ENCODE measurements at regions not wholly inside any gene's neighbourhood (a gene's known extent, or its start where the extent isn't known, plus 50 kb on each side); places are given as distances from the start of the nearest gene placed in this dataset.

DNA sequence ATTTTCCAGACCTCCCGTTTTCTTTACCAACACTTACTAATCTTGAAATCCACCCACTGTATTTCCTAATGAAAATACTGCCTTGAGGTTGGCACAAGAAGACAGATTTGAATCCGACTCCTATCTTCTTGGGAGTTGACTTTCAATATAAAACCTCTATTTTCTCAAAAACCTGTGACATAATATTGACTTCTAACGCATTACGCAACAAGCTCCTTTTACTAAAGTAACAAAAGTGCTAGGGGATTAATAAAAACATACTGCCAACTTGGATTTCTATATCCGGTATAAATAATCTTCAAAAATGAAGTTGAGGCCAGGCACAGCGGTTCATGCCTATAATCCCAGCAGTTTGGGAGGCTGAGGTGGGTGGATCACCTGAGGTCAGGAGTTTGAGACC is 382.0 kb downstream of the PREX1 start:
- TF ChIP-seq, protein P1, sequence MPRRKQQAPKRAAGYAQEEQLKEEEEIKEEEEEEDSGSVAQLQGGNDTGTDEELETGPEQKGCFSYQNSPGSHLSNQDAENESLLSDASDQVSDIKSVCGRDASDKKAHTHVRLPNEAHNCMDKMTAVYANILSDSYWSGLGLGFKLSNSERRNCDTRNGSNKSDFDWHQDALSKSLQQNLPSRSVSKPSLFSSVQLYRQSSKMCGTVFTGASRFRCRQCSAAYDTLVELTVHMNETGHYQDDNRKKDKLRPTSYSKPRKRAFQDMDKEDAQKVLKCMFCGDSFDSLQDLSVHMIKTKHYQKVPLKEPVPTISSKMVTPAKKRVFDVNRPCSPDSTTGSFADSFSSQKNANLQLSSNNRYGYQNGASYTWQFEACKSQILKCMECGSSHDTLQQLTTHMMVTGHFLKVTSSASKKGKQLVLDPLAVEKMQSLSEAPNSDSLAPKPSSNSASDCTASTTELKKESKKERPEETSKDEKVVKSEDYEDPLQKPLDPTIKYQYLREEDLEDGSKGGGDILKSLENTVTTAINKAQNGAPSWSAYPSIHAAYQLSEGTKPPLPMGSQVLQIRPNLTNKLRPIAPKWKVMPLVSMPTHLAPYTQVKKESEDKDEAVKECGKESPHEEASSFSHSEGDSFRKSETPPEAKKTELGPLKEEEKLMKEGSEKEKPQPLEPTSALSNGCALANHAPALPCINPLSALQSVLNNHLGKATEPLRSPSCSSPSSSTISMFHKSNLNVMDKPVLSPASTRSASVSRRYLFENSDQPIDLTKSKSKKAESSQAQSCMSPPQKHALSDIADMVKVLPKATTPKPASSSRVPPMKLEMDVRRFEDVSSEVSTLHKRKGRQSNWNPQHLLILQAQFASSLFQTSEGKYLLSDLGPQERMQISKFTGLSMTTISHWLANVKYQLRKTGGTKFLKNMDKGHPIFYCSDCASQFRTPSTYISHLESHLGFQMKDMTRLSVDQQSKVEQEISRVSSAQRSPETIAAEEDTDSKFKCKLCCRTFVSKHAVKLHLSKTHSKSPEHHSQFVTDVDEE (CRISPR knock-in tag; IDR thresholded peaks at IDR 0.05) = no peak
- TF ChIP-seq ZFP3 (CRISPR knock-in tag; IDR thresholded peaks at IDR 0.05) = no peak

All from SK-N-SH treated with all-trans-retinoic acid at 6 μM for 48 hours (cell line).